Mesothelial cell of epicardium (in vitro differentiated cells): ENCODE measurements at regions not wholly inside any gene's neighbourhood (a gene's known extent, or its start where the extent isn't known, plus 50 kb on each side); places are given as distances from the start of the nearest gene placed in this dataset.

Experiments
- DNase-seq, 2 experiments: peaks; one replicate each; pipeline ENCODE4 v3.0.0; 2021; ENCODE audit warnings: low spot score in 2 of 2; ENCODE audit not compliant: unreplicated experiment in 2 of 2
- H3K27ac Mint-ChIP-seq: 2 replicates; pipeline ENCODE4 v1.8.0; 2021; ENCODE audit warnings: mixed read lengths
- H3K27me3 Mint-ChIP-seq: 2 replicates; pipeline ENCODE4 v1.8.0; 2021; ENCODE audit warnings: low read depth, mixed read lengths
- H3K36me3 Mint-ChIP-seq: 2 replicates; pipeline ENCODE4 v1.8.0; 2021; ENCODE audit warnings: mixed read lengths
- H3K4me1 Mint-ChIP-seq: 2 replicates; pipeline ENCODE4 v1.8.0; 2021; ENCODE audit warnings: mixed read lengths
- H3K4me3 Mint-ChIP-seq: 2 replicates; pipeline ENCODE4 v1.8.0; 2021; ENCODE audit warnings: mild to moderate bottlenecking, moderate library complexity, mixed read lengths
- H3K9me3 Mint-ChIP-seq: 2 replicates; pipeline ENCODE4 v1.8.0; 2021; ENCODE audit warnings: mixed read lengths
- CTCF ChIP-seq: fragments of 200-600 bp; sonication (generic); IDR thresholded peaks from one replicate; pipeline ENCODE4 v1.5.0; 2021; ENCODE audit warnings: antibody characterized with exemption; ENCODE audit not compliant: unreplicated experiment

GRCh38 chrX:30979271-30979670, 90.2 kb upstream of the TAB3 start:
- peaks cover 4% of the 10 kb centered on the region for H3K27me3 Mint-ChIP-seq
- DNase-seq, result no peak
- H3K27ac Mint-ChIP-seq, result no peak overlapping the region
- H3K9me3 Mint-ChIP-seq, result peaks cover 37% of the 10 kb centered on the region
- no peaks in the 10 kb centered on the region for H3K4me1 Mint-ChIP-seq
- H3K4me3 Mint-ChIP-seq, result no peak overlapping the region
- no peaks in the 10 kb centered on the region for H3K36me3 Mint-ChIP-seq
- no peak for TF ChIP-seq CTCF

GRCh38 chrX:30975467-30975866, 86.4 kb upstream of the TAB3 start:
- Mint-ChIP-seq H3K27me3 (peaks cover 2% of the 10 kb centered on the region), H3K36me3 (no peaks in the 10 kb centered on the region), H3K9me3 (peaks cover 30% of the 10 kb centered on the region), H3K27ac (no peak overlapping the region), H3K4me3 (no peak overlapping the region), H3K4me1 (peaks cover 6% of the 10 kb centered on the region)
- no peak for DNase-seq
- no peak for TF ChIP-seq CTCF

GRCh38 chrX:30973784-30974427, 84.9 kb upstream of the TAB3 start:
- Mint-ChIP-seq H3K4me1 (peaks cover 6% of the 10 kb centered on the region), H3K9me3 (peaks cover 29% of the 10 kb centered on the region), H3K27ac (no peak overlapping the region), H3K36me3 (no peaks in the 10 kb centered on the region), H3K27me3 (peaks cover 2% of the 10 kb centered on the region), H3K4me3 (no peak overlapping the region)
- DNase-seq, result no peak
- no peak for TF ChIP-seq CTCF

- H3K4me3 Mint-ChIP-seq, result peak overlapping the region; percentile 58
- H3K9me3 Mint-ChIP-seq, result peaks cover 31% of the 10 kb centered on the region
- H3K4me1 Mint-ChIP-seq, result peaks cover 6% of the 10 kb centered on the region
- H3K27ac Mint-ChIP-seq, result peak overlapping the region; percentile 57
- TF ChIP-seq CTCF, result no peak
- peaks cover 2% of the 10 kb centered on the region for H3K27me3 Mint-ChIP-seq
- DNase-seq, result no peak
- H3K36me3 Mint-ChIP-seq, result no peaks in the 10 kb centered on the region
Measured at GRCh38 chrX:30971774-30972603, 82.9 kb upstream of the TAB3 start.

- no peaks in the 10 kb centered on the region for H3K36me3 Mint-ChIP-seq
- no peak overlapping the region for H3K27ac Mint-ChIP-seq
- no peak for TF ChIP-seq CTCF
- H3K4me1 Mint-ChIP-seq, result peaks cover 6% of the 10 kb centered on the region
- no peaks in the 10 kb centered on the region for H3K27me3 Mint-ChIP-seq
- no peak overlapping the region for H3K4me3 Mint-ChIP-seq
- DNase-seq, result no peak
- H3K9me3 Mint-ChIP-seq, result peaks cover 40% of the 10 kb centered on the region
Measured at GRCh38 chrX:30967516-30967915, 78.5 kb upstream of the TAB3 start.
